HepG2 (cell line): ENCODE measurements at regions not wholly inside any gene's neighbourhood (a gene's known extent, or its start where the extent isn't known, plus 50 kb on each side); places are given as distances from the start of the nearest gene placed in this dataset.

ENCODE experiments used
- CHCHD3 ChIP-seq: sonication (generic); formaldehyde crosslinking; IDR thresholded peaks from 2 replicates; pipeline ENCODE4 v1.8.0; 2022; ENCODE audit warnings: mild to moderate bottlenecking, missing genetic modification reagents, moderate library complexity
- CTCF ChIP-seq: sonication (generic); formaldehyde crosslinking; IDR thresholded peaks from 2 replicates; pipeline ENCODE4 v1.5.0; 2020; ENCODE audit warnings: mild to moderate bottlenecking, missing genetic modification reagents, moderate library complexity
- E2F1 ChIP-seq: sonication (generic); formaldehyde crosslinking; IDR thresholded peaks from 2 replicates; pipeline ENCODE4 v1.5.0; 2020; ENCODE audit warnings: missing genetic modification reagents
- ERF ChIP-seq: IDR thresholded peaks from 2 replicates; pipeline ENCODE4 v1.6.1; 2018; ENCODE audit warnings: missing biosample characterization, missing genetic modification reagents
- ETV6 ChIP-seq: sonication (generic); formaldehyde crosslinking; conservative IDR thresholded peaks from 2 replicates; pipeline ENCODE4 v1.4.0; 2020; ENCODE audit warnings: missing genetic modification reagents
- HIC2 ChIP-seq: sonication (generic); formaldehyde crosslinking; IDR thresholded peaks from 2 replicates; pipeline ENCODE4 v1.9.0; 2022; ENCODE audit warnings: low read depth, missing genetic modification reagents
- JUN ChIP-seq: sonication (generic); formaldehyde crosslinking; IDR thresholded peaks from 2 replicates; pipeline ENCODE4 v1.4.0; 2020; ENCODE audit warnings: mild to moderate bottlenecking, missing genetic modification reagents
- RXRB ChIP-seq: IDR thresholded peaks from 2 replicates; pipeline ENCODE4 v1.6.1; 2016; ENCODE audit warnings: borderline replicate concordance, missing genetic modification reagents, missing compliant biosample characterization
- SIN3A ChIP-seq: IDR thresholded peaks from 2 replicates; pipeline ENCODE4 v1.6.1; 2011; ENCODE audit warnings: low read depth, mild to moderate bottlenecking, control low read depth, low read length, borderline replicate concordance
- SUZ12 ChIP-seq: fragments of 150-350 bp; IDR thresholded peaks from 2 replicates; pipeline ENCODE4 v1.6.1; 2014; ENCODE audit warnings: low read depth, low read length
- WIZ ChIP-seq: sonication (generic); formaldehyde crosslinking; IDR thresholded peaks from 2 replicates; pipeline ENCODE4 v1.5.1; 2020; ENCODE audit warnings: mild to moderate bottlenecking, missing genetic modification reagents
- ZBTB21 ChIP-seq: sonication (generic); formaldehyde crosslinking; IDR thresholded peaks from 2 replicates; pipeline ENCODE4 v1.4.0; 2020; ENCODE audit warnings: missing genetic modification reagents
- ZNF138 ChIP-seq: sonication (generic); formaldehyde crosslinking; IDR thresholded peaks from 2 replicates; pipeline ENCODE4 v1.5.0; 2020; ENCODE audit warnings: mild to moderate bottlenecking, low read depth, missing genetic modification reagents
- ZNF232 ChIP-seq: sonication (generic); formaldehyde crosslinking; IDR thresholded peaks from 2 replicates; pipeline ENCODE4 v1.4.0; 2020; ENCODE audit warnings: missing genetic modification reagents, borderline replicate concordance

- TF ChIP-seq SIN3A (no peak), ZNF232 (CRISPR knock-in tag) (no peak), SUZ12 (no peak), ERF (no peak), RXRB (CRISPR knock-in tag) (no peak), CTCF (CRISPR knock-in tag) (no peak), WIZ (no peak), JUN (CRISPR knock-in tag) (no peak), E2F1 (no peak), CHCHD3 (CRISPR knock-in tag) (no peak), ETV6 (CRISPR knock-in tag) (no peak), ZBTB21 (no peak), HIC2 (CRISPR knock-in tag) (no peak), ZNF138 (no peak)
Measured at GRCh38 chr10:44572146-44572545, 187.2 kb upstream of the CXCL12 start.
